NCI-H187 treated with DMSO at 0.1 percent for 48 hours (cell line): ENCODE measurements at regions not wholly inside any gene's neighbourhood (a gene's known extent, or its start where the extent isn't known, plus 50 kb on each side); places are given as distances from the start of the nearest gene placed in this dataset.

Source experiments
- DNase-seq: peaks from one replicate; lab custom pipeline; 2025; lab: John Stamatoyannopoulos, UW

- DNase-seq: no peak
Observed at GRCh38 chr10:56836659-56837058, 475.6 kb upstream of the ZWINT start.

DNA sequence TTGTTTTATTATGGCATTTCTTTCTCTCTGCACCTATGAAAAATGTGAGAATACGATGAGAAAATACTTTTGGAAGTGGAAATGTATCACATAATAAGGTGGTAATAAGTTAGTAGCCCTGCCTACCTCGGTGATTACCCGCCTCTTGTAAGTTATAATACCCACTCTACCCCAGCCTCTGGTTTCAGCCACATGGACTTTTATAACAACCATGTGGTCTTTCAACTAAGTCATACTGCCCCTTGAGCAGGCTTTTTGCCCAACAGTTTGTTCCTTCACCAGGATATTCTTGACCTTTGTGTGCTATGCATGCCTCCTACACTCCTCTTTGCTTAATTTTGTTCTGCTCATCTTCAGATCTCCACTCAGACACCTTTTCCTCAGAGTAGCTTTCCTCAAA is 470.6 kb upstream of the ZWINT start:
- DNase-seq: no peak

DNA sequence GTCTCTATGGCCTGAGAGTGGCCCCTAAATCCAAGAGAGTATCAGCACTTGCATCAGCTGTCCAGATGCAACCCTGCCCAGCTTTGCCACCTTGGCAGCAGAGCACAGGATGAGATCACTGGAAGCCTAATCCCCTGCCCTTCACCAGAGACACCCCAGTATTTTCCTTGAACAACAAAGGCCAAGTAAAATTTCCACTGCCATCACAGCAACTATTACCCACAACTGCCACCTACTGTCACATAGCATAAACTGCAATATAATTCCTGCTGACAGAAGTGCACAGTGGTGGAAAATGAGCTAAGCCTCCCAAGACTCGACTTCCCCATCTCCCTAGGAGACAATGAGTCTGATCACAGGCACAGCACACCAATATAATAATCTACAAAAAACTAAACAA is 462.8 kb upstream of the ZWINT start:
- no peak for DNase-seq

GRCh38 chr10:56805022-56805421 is 444.0 kb upstream of the ZWINT start:
- DNase-seq: no peak

GRCh38 chr10:56785292-56785691 is 424.2 kb upstream of the ZWINT start:
- no peak for DNase-seq

DNA sequence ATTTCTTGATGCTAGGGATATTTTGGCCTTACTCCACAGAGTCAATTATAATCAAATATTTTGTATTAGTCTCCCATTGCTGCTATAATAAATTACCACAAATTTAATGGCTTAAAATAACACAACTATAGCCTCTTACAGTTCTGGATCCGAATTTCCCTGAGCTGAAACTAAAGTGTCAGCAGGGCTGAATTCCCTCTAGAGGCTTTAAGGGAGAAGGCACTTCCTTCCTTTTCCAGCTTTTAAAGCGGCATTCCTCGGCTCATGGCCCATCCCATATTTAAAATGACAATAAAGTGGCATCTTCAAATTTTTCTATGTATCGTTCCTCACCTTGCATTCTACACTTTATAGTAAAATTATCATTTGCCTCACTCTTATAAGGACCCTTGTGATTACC is 421.4 kb upstream of the ZWINT start:
- DNase-seq: no peak

- no peak for DNase-seq
Observed at GRCh38 chr10:56771343-56771742, 410.3 kb upstream of the ZWINT start.

- no peak for DNase-seq
Observed at GRCh38 chr10:56763090-56763489, 402.0 kb upstream of the ZWINT start.

DNA sequence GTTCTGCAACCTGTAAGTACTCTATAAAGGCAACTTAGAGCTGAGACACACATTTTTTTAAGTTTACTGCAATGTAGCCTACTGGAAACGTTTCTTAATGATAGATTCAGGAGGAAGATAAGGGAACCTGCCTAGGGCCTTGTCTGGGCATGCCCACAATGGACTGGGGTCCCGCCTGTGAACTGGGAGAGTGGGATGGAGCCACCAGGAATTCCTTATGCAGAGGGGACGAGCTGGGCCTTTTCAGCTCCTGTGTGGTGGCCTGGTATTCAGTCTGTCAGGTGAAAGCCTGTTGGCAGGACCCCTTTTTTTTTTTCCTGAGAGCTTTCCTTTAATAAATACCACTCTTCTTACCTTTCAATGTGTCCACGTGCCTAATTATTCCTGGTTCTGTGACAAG is 384.4 kb upstream of the ZWINT start:
- DNase-seq: no peak

DNA sequence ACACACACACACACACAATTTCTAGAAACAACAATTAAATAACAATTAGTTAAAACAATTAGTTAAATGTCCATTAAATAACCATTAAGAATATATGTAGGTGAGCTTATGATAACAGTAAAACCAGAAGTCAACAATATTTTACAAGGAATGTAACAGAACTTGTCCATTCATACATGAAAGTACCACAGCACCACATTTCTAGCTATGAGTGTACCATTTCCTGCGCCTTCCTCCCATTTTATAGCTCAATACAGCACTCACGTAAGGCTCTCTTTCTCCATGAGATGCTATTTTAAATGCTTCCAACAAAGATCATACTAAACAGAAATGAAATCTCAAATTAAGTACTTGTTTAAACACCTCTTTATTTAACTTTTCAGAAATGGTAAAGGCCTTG is 367.3 kb upstream of the ZWINT start:
- no peak for DNase-seq

DNA sequence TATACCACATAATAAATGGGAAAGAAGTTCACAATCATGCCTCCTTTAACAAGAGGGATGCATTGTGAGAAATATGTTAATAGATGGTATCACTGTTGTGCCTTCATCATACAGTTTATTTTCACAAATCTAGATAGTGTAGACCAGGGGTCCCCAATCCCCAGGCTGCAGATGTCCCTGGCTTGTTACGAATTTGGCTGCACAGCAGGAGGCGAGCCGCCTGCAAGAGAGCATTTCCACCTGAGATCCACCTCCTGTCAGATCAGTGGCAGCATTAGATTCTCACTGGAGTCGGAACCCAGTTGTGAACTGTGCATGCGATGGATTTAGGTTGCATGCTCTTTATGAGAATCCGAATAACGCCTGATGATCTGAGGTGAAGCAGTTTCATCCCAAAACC is 361.9 kb upstream of the ZWINT start:
- no peak for DNase-seq

- DNase-seq: no peak
Observed at GRCh38 chr10:56715262-56715661, 354.2 kb upstream of the ZWINT start.

DNA sequence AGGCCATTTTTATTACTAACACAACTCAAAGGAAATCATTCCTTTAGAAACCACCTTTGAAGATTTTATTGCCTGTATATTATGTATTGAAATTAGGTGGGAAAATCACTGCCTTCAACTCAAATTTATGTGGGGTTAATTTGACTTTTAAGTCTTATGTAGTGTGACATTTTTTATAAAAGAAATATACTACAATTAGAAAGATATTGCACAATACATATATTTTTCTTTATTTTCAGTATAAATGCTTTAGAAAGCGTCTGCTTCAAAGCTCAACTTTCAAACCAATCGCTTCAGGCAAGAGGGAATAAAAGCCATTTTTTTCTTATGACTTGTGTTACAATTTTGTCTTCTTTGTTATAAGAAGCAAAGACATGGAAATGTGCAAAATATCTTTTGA is 337.4 kb upstream of the ZWINT start:
- no peak for DNase-seq

DNA sequence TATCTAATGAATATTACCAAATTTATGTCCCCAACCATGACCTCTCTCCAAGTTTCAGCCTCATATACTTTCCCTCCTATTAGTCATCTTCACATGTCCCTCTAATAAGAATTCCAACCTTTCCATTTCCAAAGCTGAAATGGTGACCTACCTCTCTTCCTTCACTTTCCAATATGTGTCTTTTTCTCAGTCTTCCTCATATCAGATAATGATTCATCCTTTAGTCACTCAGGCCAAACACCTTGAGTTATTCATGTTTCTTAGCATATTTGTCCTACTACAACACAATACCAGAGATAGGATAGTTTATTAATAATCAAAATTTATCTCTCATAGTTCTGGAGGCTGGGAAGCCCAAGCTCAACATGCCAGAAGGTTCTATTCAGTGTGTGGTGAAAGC is 318.5 kb upstream of the ZWINT start:
- DNase-seq: no peak

GRCh38 chr10:56662765-56663447 is 301.8 kb upstream of the ZWINT start:
- DNase-seq: no peak

GRCh38 chr10:56653289-56653688 is 292.2 kb upstream of the ZWINT start:
- no peak for DNase-seq

DNA sequence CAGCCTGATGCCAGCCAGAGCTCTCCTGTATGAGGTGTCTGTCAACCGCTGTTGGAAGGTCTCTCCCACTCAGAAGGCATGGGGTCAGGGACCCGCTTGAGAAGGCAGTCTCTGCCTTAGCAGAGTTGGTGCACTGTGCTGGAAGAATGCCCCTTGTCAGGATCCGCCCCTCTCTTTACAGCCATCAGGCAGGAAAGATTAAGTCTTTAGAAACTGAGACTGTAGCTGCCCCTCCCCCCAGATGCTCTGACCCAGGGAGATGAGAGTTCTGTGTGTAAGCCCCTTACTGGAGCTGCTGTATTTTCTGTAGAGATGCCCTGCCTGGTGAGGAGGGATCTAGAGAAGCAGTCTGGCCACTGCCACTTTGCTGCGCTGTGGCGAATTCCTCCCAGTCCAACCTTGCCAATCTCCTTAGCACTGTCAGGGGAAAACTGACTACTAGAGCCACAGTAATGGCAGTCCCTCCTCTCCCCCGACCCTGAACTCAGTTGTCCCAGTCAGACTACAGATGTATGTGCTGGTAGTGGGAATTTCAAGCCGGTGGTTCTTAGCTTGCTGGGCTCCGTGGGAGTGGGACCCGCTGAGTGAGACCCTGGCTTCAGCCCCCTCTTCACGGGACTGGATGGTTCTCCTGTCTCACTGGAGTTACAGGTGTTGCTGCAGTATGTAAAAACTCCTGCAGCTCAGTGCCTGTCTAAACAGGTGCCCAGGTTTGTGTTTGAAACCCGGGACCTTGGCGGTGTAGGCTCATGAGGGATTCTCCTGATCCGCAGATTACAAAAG is 285.5 kb upstream of the ZWINT start:
- no peak for DNase-seq

DNA sequence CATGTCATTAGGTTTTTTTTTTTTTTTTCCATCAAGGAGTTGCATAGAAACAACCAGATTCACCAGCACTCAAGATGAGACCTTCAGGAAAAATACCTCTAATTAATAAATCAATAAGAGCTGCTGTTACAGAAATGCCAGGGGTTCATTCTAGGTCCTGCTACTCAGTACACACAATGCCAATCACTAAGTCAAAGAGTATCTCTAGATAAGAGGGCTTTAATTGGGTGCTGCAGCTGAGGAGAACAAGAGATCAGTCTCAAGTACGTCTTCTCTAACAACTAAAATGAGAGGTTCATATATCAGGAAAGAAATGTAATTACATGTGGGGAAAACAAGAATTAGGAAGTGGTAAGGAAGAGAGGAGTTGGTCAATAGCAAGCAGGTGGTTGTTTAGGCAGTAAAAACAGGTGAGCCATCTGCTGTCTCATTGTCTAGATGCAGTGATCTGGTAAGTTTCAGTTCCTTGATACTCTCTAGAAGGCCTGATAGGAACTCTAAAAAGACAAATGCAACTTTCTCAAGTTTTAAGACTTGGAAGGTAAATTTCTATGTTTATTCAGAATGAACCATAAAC is 272.9 kb upstream of the ZWINT start:
- DNase-seq: peak; percentile 21

GRCh38 chr10:56632537-56632936 is 271.5 kb upstream of the ZWINT start:
- DNase-seq: no peak

- no peak for DNase-seq
Observed at GRCh38 chr10:56624082-56624481, 263.0 kb upstream of the ZWINT start.

DNA sequence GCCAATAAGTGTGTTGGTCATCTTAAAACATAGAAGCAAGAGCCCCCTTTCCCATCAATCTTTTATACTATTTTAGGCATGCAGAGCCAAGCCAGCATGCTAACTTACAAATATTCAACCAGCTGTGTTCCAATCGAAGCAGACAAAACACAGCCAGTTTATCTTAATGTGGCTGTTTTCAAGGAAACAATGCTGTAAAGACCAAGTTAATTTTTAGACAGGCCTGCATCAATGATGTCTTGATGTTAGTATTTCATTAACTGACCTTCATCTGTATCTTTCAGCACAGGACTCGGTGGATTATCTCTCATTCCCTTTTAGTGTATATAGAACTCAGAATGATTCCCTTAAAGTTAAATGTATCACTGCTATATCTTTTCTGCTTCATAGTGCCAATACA is 262.0 kb upstream of the ZWINT start:
- DNase-seq: no peak

DNA sequence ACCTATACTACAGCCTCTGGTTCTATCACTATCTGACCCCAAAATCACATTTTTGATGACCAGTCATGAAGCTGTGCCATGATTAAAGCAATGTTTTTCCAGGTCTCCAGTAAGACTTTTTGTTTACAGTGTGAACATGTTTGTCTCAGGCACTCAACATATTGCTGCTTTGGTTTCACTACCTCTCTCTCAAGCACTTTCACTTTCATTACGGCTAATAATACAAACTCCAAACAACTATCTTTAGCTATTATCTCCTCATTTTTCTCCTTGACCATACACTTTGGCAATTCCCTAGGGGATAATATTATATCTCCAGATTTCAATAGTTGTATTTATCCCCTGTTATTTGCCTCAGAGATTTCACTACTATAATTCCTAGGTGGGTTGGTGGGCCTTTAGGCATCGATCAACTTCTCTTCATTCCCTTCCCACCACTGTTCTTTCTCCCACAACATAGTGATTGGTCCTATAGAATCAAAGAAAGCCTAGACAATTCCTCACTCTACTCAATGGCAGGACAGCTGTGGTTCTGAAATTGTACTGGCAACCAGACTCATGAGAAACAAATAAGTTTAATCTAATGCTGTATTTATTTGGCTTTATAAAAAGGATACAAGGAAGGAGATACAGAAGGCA is 261.4 kb upstream of the ZWINT start:
- no peak for DNase-seq

- DNase-seq: no peak
Observed at GRCh38 chr10:56606202-56606601, 245.1 kb upstream of the ZWINT start.
